Pancreas (tissue), 10 donors: ENCODE measurements at regions not wholly inside any gene's neighbourhood (a gene's known extent, or its start where the extent isn't known, plus 50 kb on each side); places are given as distances from the start of the nearest gene placed in this dataset.

Source experiments
- ATAC-seq, 4 donors: fragments of 200-7000 bp; cut with Tn5 transposase; one replicate each; pipeline versions ENCODE4 v1.8.0 to v1.9.1; 2020; ENCODE audit warnings: mild to moderate bottlenecking in 4 of 4, moderate library complexity in 4 of 4
- DNase-seq, 6 donors: peaks; one replicate each; pipeline ENCODE4 v3.0.0-alpha.2; 2020
- FAIRE-seq: peaks from 2 replicates; lab custom pipeline; 2012; peaks lifted over from hg19 to GRCh38; lab: Jason Lieb, UNC
- H3K27ac ChIP-seq, 4 donors: fragments of 200-600 bp; sonication (generic); 1 replicate in 3 of 4; 2 replicates in 1 of 4; pipeline versions ENCODE4 v1.5.0 to v1.8.0; 2020
- H3K27me3 ChIP-seq, 4 donors: fragments of 200-600 bp; one replicate each; pipeline ENCODE4 v1.8.0; 2021
- H3K36me3 ChIP-seq, 3 donors: fragments of 200-600 bp; sonication (generic) in 1 of 3; one replicate each; pipeline versions ENCODE4 v1.5.0 to v1.8.0; 2020 to 2021
- H3K4me1 ChIP-seq, 3 donors: fragments of 200-600 bp; one replicate each; pipeline ENCODE4 v1.8.0; 2021
- H3K4me3 ChIP-seq, 4 donors: fragments of 200-600 bp; sonication (generic) in 2 of 4; one replicate each; pipeline versions ENCODE4 v1.5.0 to v1.8.0; 2020 to 2021
- H3K9me3 ChIP-seq, 4 donors: fragments of 200-600 bp; one replicate each; pipeline ENCODE4 v1.8.0; 2021
- WGBS, 2 donors: extraction: QIAGEN DNeasy Blood & Tissue Kit; methylation state at CpG; one replicate each; pipeline ENCODE4 v1.1.7; 2013; 5-methylcytosine and 5-hydroxymethylcytosine counted together
- intact Hi-C, 3 donors: fragments of 100-400 bp; cut with DNase I; formaldehyde crosslinking; loops; one replicate each; pipeline versions ENCODE4 v1.11.1 to v1.14.2; 2022
- TF ChIP-seq, protein P1 (sequence below), 4 donors: fragments of 200-600 bp; sonication (generic) in 3 of 4; IDR thresholded peaks; one replicate each; pipeline versions ENCODE4 v1.5.0 to v1.8.0; 2021; ENCODE audit warnings: antibody characterized with exemption in 4 of 4
- donor health status: healthy with polysubstance abuse.
- donor health status: DM: no; HTN: no; CAD: no; lungs with moderate emphysema.
- donor health status: DM: no; HTN: no; CAD: no.
- donor health status: control.
- donor health status: control.
- donor health status: Bipolar disorder and iron deficiency.
- donor health status: DM: yes; HTN: yes; CAD: no.
- donor health status: DM: no; HTN: no; CAD: no.
- donor health status: DM: no; HTN: no; CAD: no.
- donor health status: DM: yes; HTN: yes; CAD: no.

DNA sequence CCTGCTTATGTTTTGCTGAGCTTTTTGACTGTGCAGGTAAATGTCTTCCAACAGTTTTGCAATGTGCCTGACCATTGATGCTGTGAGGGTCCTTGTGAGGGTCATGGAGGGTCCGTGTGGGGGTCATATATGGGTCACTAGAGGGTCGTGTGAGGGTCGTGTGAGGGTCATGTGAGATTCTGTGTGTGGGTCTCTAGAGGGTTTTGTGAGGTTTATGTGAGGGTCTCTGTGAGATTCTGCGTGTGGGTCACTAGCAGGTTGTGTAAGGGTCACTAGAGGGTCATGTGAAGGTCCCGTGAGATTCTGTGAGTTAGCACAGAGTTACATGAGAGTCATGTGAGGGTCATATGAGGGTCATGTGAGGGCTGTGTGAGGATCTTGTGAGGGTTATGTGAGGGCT lies 263.9 kb upstream of the B3GAT1 start:
- intact Hi-C loops = no loop called here
- WGBS, 2 donors = 48 to 67% methylated on average over 5 of the region's 5 CpGs
- DNase-seq = no peak
- no peaks in the 10 kb centered on the region for H3K36me3 ChIP-seq
- TF ChIP-seq, protein P1, sequence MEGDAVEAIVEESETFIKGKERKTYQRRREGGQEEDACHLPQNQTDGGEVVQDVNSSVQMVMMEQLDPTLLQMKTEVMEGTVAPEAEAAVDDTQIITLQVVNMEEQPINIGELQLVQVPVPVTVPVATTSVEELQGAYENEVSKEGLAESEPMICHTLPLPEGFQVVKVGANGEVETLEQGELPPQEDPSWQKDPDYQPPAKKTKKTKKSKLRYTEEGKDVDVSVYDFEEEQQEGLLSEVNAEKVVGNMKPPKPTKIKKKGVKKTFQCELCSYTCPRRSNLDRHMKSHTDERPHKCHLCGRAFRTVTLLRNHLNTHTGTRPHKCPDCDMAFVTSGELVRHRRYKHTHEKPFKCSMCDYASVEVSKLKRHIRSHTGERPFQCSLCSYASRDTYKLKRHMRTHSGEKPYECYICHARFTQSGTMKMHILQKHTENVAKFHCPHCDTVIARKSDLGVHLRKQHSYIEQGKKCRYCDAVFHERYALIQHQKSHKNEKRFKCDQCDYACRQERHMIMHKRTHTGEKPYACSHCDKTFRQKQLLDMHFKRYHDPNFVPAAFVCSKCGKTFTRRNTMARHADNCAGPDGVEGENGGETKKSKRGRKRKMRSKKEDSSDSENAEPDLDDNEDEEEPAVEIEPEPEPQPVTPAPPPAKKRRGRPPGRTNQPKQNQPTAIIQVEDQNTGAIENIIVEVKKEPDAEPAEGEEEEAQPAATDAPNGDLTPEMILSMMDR (IDR thresholded peaks at IDR 0.05) = no peak
- no peak overlapping the region for H3K4me3 ChIP-seq
- no peaks in the 10 kb centered on the region for H3K27me3 ChIP-seq
- no peak for ATAC-seq
- no peak for FAIRE-seq
- H3K27ac ChIP-seq = no peak overlapping the region
- H3K4me1 ChIP-seq = no peaks in the 10 kb centered on the region
- H3K9me3 ChIP-seq = no peaks in the 10 kb centered on the region

DNA sequence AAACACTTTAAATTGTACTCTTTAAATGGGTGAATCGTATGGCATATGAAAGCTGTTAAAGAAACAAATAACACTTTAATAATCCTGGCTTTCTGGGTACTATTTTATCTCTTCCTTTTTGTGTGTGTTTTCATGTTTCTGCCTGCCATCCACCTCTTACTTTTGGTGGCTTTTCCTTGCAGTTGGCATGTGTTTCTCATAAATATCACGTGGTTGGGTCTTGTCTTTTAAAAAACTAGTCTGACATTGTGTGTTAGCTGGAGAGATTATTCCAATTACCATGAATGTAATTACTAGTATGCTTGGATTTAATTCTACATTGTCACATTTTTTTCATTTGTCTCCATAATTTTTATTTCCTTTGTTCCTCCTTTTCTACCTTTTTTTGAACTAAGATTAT lies 262.9 kb upstream of the B3GAT1 start:
- DNase-seq (no peak), FAIRE-seq (no peak), ATAC-seq (no peak)
- 33 to 49% methylated on average over 2 of the region's 2 CpGs for WGBS, 2 donors
- Histone ChIP-seq H3K4me3 (no peak overlapping the region), H3K27ac (no peak overlapping the region), H3K4me1 (no peaks in the 10 kb centered on the region), H3K9me3 (no peaks in the 10 kb centered on the region), H3K27me3 (no peaks in the 10 kb centered on the region), H3K36me3 (no peaks in the 10 kb centered on the region)
- TF ChIP-seq, protein P1 (IDR thresholded peaks at IDR 0.05) = no peak
- intact Hi-C loops = no loop called here

DNA sequence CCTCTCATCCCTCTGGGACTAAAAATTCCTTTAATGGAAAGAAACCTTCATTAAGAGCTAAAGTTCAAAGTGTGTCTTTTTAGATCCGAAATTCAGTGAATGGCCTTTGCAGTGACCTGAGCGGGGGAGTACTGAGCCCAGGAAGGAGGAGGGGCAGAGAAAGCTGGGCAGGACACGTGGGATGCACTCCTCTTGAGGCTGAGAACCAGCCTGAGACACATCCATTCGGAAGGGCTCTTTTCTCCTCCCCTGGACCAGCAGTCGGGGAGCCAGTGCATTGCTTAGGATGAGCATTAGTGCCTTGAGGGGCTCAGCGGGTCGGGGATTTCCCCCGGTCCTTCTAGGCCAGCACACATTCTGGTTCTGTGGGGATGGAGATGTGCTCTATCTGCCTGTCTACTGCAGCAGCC lies 258.9 kb upstream of the B3GAT1 start:
- intact Hi-C loops = no loop called here
- Histone ChIP-seq H3K27ac (no peak overlapping the region), H3K36me3 (no peaks in the 10 kb centered on the region), H3K4me1 (no peaks in the 10 kb centered on the region), H3K4me3 (no peak overlapping the region), H3K27me3 (no peaks in the 10 kb centered on the region), H3K9me3 (no peaks in the 10 kb centered on the region)
- DNase-seq = no peak
- no peak for ATAC-seq
- no peak for FAIRE-seq
- TF ChIP-seq, protein P1 (IDR thresholded peaks at IDR 0.05) = no peak
- 41 to 51% methylated on average over 8 of the region's 8 CpGs for WGBS, 2 donors

DNA sequence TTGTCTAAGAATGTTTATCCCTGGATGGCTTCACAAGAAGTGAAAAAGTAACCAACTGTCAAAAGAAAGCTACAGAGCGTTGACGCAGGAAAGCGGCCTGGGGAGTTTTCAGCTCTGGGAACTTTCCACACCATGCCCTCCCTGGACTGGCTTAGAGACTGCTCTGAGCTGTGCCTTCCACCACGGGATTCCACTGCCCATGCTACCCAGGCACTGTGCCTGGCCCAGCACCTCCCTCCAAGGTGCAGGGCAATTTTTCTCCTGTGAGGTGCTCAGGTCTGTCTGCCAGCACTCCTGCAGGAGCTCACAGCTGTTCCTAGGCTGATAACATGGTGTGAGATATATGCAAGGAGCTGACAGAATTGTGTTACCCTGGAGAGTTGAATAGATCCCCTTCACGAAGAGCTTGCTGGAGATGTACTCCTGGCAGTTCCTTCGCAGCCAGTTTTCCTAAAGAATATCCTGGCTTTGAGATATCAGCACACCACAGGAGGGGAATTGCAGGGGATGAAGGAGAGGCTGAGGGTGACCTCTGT lies 258.3 kb upstream of the B3GAT1 start:
- FAIRE-seq (no peak), DNase-seq (no peak), ATAC-seq (no peak)
- Histone ChIP-seq H3K9me3 (no peaks in the 10 kb centered on the region), H3K27ac (no peak overlapping the region), H3K27me3 (no peaks in the 10 kb centered on the region), H3K36me3 (no peaks in the 10 kb centered on the region), H3K4me3 (no peak overlapping the region), H3K4me1 (no peaks in the 10 kb centered on the region)
- WGBS, 2 donors = 36 to 67% methylated on average over 6 of the region's 6 CpGs
- TF ChIP-seq, protein P1 (IDR thresholded peaks at IDR 0.05) = no peak
- intact Hi-C loops = no loop called here

DNA sequence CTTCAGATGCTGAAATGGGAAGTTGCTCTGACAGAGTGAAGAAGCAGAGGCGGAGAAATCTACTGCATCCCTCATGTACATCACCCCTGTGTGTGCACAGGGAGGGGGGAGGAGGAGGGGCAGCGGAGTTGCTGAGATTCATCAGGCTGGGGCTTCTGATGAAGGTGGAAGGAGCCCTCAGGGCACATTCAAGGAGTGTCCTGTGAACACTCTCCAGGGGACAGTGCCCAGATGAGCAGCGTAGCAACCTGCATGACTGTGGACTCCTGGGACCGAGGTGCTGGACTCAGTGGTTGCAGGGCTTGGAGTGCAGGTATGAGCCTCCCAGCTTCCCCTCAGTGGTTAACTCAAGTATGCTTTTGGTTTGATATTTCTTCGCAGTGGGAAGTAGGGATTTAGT lies 257.8 kb upstream of the B3GAT1 start:
- ATAC-seq (no peak), DNase-seq (no peak), FAIRE-seq (no peak)
- 52 to 62% methylated on average over 5 of the region's 5 CpGs for WGBS, 2 donors
- H3K9me3 ChIP-seq = no peaks in the 10 kb centered on the region
- no peaks in the 10 kb centered on the region for H3K4me1 ChIP-seq
- H3K36me3 ChIP-seq = no peaks in the 10 kb centered on the region
- H3K4me3 ChIP-seq = no peak overlapping the region
- TF ChIP-seq, protein P1 (IDR thresholded peaks at IDR 0.05) = no peak
- no peak overlapping the region for H3K27ac ChIP-seq
- H3K27me3 ChIP-seq = no peaks in the 10 kb centered on the region
- intact Hi-C loops = no loop called here
